Panc1 (cell line): ENCODE measurements at regions not wholly inside any gene's neighbourhood (a gene's known extent, or its start where the extent isn't known, plus 50 kb on each side); places are given as distances from the start of the nearest gene placed in this dataset.

Source experiments
- ATAC-seq: fragments of 200-7000 bp; cut with Tn5 transposase; 2 replicates; pipeline ENCODE4 v1.9.1; 2020; ENCODE audit warnings: mild to moderate bottlenecking, moderate library complexity
- BruUV-seq: library from RNA; stranded (reverse); fragments of 400-500 nt; replicated peaks from 2 replicates; lab custom pipeline; 2021; lab: Mats Ljungman, UMichigan
- CTCF ChIA-PET: fragments of 300-600 bp; sonication (Branson Sonifier 250); formaldehyde crosslinking; loops from one replicate; lab custom pipeline; 2022; ENCODE audit warnings: antibody characterized with exemption; lab: Charles Lee
- POLR2A ChIA-PET: fragments of 300-600 bp; sonication (Branson Sonifier 250); formaldehyde crosslinking; loops from one replicate; lab custom pipeline; 2022; ENCODE audit warnings: antibody characterized with exemption; lab: Charles Lee
- DNase-seq: peaks from one replicate; pipeline ENCODE4 v3.0.0-alpha.2; 2010; ENCODE audit warnings: low read depth, low spot score
- H3K27ac ChIP-seq: 2 replicates; pipeline ENCODE4 v1.5.1; 2011; ENCODE audit warnings: mild to moderate bottlenecking, low read length, inconsistent platforms
- H3K27me3 ChIP-seq: fragments of 200-500 bp; sonication (Bioruptor generic); 2 replicates; pipeline ENCODE4 v1.6.0; 2014; ENCODE audit warnings: low read length, inconsistent platforms; ENCODE audit not compliant: control insufficient read depth, insufficient read depth
- H3K36me3 ChIP-seq: fragments of 200-500 bp; sonication (Bioruptor generic); 2 replicates; pipeline ENCODE4 v1.5.1; 2014; ENCODE audit warnings: inconsistent platforms, mild to moderate bottlenecking, low read length, moderate library complexity; ENCODE audit not compliant: control insufficient read depth, insufficient read depth
- H3K4me1 ChIP-seq: 2 replicates; pipeline ENCODE4 v1.5.1; 2011; ENCODE audit warnings: inconsistent platforms, mild to moderate bottlenecking, low read length, moderate library complexity; ENCODE audit not compliant: control insufficient read depth, insufficient read depth
- H3K4me3 ChIP-seq, 2 experiments: 2 replicates each; pipeline ENCODE4 v1.5.1; 2011 to 2012; ENCODE audit warnings: low read depth in 2 of 2, low read length in 2 of 2, mild to moderate bottlenecking in 2 of 2, inconsistent platforms in 1 of 2, moderate library complexity in 1 of 2
- H3K9me3 ChIP-seq: fragments of 200-500 bp; sonication (Bioruptor generic); 2 replicates; pipeline ENCODE4 v1.5.1; 2014; ENCODE audit warnings: low read depth, mild to moderate bottlenecking, inconsistent platforms, low read length, moderate library complexity; ENCODE audit not compliant: control insufficient read depth, insufficient read depth
- POLR2AphosphoS5 ChIP-seq: IDR thresholded peaks from 2 replicates; pipeline ENCODE4 v1.6.1; 2012; ENCODE audit warnings: mild to moderate bottlenecking, low read depth, low read length, moderate library complexity
- SIN3A ChIP-seq: IDR thresholded peaks from 2 replicates; pipeline ENCODE4 v1.6.1; 2012; ENCODE audit warnings: low read depth, mild to moderate bottlenecking, low read length, moderate library complexity, borderline replicate concordance; ENCODE audit not compliant: insufficient read depth
- TCF7L2 ChIP-seq: IDR thresholded peaks from 2 replicates; pipeline ENCODE4 v1.6.1; 2011; ENCODE audit warnings: mild to moderate bottlenecking, low read depth, low read length, inconsistent platforms
- in situ Hi-C: cut with HindIII; loops from 2 replicates; pipeline ENCODE4 v1.10.0; 2016; ENCODE audit warnings: low sequenced_read_pairs, low pct_unique_long_range_greater_than_20kb
- intact Hi-C: fragments of 100-400 bp; cut with micrococcal nuclease; formaldehyde crosslinking; loops from one replicate; pipeline ENCODE4 v1.10.0; 2022; ENCODE audit not compliant: unreplicated experiment
- TF ChIP-seq, protein P1 (sequence below), 2 experiments: IDR thresholded peaks; 2 replicates each; pipeline ENCODE4 v1.6.1; 2011 to 2012; ENCODE audit warnings: low read depth in 2 of 2, control low read depth in 1 of 2, low read length in 1 of 2, mild to moderate bottlenecking in 1 of 2, moderate library complexity in 1 of 2; ENCODE audit not compliant: insufficient read depth in 1 of 2
- TF ChIP-seq, protein P2 (sequence below): fragments of 450-650 bp; IDR thresholded peaks from 2 replicates; pipeline ENCODE4 v1.5.1; 2017; ENCODE audit warnings: mild to moderate bottlenecking

DNA sequence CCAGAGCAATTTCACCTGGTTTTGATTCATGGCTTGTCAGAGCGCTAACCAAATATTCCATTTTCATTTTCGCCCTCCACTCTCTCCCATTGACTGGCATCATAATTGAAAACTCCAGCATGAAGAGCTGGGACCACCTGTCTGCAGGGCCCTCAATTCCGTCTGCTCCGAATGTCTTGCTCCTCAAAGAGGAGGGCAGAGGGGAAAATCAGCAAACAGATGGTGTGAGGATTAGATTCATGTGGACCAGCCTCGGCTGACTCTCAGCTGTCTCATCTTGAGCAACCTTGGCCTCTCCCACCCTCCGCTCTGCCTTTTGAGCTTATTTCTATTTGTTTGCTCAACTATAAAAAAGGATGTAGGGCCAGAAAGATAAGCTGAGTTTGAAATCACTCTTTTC is 512.2 kb upstream of the PPP2R3A start:
- H3K36me3 ChIP-seq = no peaks in the 10 kb centered on the region
- TF ChIP-seq TCF7L2 (no peak), SIN3A (no peak), POLR2AphosphoS5 (no peak)
- TF ChIP-seq, protein P1, sequence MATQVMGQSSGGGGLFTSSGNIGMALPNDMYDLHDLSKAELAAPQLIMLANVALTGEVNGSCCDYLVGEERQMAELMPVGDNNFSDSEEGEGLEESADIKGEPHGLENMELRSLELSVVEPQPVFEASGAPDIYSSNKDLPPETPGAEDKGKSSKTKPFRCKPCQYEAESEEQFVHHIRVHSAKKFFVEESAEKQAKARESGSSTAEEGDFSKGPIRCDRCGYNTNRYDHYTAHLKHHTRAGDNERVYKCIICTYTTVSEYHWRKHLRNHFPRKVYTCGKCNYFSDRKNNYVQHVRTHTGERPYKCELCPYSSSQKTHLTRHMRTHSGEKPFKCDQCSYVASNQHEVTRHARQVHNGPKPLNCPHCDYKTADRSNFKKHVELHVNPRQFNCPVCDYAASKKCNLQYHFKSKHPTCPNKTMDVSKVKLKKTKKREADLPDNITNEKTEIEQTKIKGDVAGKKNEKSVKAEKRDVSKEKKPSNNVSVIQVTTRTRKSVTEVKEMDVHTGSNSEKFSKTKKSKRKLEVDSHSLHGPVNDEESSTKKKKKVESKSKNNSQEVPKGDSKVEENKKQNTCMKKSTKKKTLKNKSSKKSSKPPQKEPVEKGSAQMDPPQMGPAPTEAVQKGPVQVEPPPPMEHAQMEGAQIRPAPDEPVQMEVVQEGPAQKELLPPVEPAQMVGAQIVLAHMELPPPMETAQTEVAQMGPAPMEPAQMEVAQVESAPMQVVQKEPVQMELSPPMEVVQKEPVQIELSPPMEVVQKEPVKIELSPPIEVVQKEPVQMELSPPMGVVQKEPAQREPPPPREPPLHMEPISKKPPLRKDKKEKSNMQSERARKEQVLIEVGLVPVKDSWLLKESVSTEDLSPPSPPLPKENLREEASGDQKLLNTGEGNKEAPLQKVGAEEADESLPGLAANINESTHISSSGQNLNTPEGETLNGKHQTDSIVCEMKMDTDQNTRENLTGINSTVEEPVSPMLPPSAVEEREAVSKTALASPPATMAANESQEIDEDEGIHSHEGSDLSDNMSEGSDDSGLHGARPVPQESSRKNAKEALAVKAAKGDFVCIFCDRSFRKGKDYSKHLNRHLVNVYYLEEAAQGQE (IDR thresholded peaks at IDR 0.05; ENCODE audit: insufficient read depth in 1 of 2, low read depth in 2 of 2, low read length in 1 of 2) = no peak
- TF ChIP-seq, protein P2, sequence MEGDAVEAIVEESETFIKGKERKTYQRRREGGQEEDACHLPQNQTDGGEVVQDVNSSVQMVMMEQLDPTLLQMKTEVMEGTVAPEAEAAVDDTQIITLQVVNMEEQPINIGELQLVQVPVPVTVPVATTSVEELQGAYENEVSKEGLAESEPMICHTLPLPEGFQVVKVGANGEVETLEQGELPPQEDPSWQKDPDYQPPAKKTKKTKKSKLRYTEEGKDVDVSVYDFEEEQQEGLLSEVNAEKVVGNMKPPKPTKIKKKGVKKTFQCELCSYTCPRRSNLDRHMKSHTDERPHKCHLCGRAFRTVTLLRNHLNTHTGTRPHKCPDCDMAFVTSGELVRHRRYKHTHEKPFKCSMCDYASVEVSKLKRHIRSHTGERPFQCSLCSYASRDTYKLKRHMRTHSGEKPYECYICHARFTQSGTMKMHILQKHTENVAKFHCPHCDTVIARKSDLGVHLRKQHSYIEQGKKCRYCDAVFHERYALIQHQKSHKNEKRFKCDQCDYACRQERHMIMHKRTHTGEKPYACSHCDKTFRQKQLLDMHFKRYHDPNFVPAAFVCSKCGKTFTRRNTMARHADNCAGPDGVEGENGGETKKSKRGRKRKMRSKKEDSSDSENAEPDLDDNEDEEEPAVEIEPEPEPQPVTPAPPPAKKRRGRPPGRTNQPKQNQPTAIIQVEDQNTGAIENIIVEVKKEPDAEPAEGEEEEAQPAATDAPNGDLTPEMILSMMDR = no peak
- no peaks in the 10 kb centered on the region for H3K9me3 ChIP-seq
- no peak for DNase-seq
- H3K4me3 ChIP-seq = no peak overlapping the region
- H3K27me3 ChIP-seq = peaks cover 8% of the 10 kb centered on the region
- intact Hi-C loops (no loop called here), in situ Hi-C loops (no loop called here)
- ChIA-PET POLR2A (no interaction called here), CTCF (no interaction called here)
- ATAC-seq = no peak
- H3K4me1 ChIP-seq = no peaks in the 10 kb centered on the region
- BruUV-seq = no TSS peak
- H3K27ac ChIP-seq = no peak overlapping the region

DNA sequence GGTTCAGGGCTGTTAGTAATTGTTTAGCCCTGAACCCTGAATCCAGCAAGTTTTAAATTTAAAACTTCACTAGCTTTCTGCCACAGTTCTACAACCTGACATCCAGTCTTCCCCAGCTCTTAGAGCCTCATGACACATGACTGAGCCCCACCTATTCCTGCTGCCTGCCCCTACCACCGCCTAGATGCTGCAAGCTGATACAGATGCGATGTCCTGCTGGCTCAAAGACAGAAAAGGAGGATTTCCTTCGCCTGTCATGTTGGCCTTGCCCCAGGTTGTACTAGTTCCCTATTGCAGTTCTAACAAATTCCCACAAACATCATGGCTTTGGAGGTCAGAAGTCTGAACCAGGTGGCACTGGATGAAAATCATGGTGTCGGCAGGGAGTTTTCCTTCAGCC is 510.6 kb upstream of the PPP2R3A start:
- TF ChIP-seq TCF7L2 = no peak
- no peak for DNase-seq
- in situ Hi-C loops (no loop called here), intact Hi-C loops (no loop called here)
- no TSS peak for BruUV-seq
- Histone ChIP-seq H3K27me3 (peaks cover 10% of the 10 kb centered on the region), H3K4me1 (no peaks in the 10 kb centered on the region), H3K4me3 (no peak overlapping the region), H3K9me3 (no peaks in the 10 kb centered on the region), H3K27ac (no peak overlapping the region), H3K36me3 (no peaks in the 10 kb centered on the region)
- no peak for ATAC-seq
- ChIA-PET CTCF (no interaction called here), POLR2A (no interaction called here)

DNA sequence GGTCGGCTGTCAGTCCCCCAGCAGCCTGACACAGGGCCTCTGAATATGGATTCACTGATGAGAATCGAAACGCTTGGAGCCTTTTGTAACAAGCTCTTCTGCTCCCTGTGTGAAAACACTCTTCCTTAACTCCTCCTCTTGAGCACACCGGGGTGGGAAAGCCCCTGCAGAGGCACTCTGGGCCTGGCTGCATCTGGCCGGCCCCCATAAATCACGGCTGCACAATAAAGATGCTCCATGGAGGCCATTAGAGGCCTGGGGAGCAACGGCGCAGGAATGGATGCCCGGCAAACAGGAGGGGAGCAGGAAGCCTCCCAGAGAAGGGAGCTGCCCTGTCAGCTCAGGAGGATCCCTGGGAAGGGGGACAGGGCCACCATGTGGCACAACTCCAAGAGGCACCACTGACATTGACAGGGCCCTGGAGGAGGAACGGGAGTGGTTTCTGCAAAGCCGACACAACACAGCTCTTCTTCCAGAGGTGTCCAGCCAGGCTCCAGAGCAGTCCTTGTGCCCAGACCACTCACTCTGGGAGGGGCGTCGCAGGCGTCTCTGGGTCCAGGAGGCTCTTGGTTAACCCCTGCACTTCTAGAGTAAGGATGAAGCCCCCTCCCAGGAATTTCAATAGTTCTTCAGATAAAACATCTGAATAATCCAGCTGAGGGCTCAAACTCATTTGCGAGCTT is 509.3 kb upstream of the PPP2R3A start:
- Histone ChIP-seq H3K36me3 (no peaks in the 10 kb centered on the region), H3K27me3 (peaks cover 10% of the 10 kb centered on the region), H3K4me1 (no peaks in the 10 kb centered on the region), H3K9me3 (no peaks in the 10 kb centered on the region), H3K27ac (no peak overlapping the region), H3K4me3 (no peak overlapping the region)
- DNase-seq (no peak), ATAC-seq (no peak)
- intact Hi-C loops = no loop called here
- ChIA-PET CTCF (no interaction called here), POLR2A (no interaction called here)
- TF ChIP-seq POLR2AphosphoS5 (no peak), TCF7L2 (no peak), SIN3A (no peak)
- TF ChIP-seq, protein P2 = no peak
- TF ChIP-seq, protein P1 (IDR thresholded peaks at IDR 0.05; ENCODE audit: insufficient read depth in 1 of 2, low read depth in 2 of 2, low read length in 1 of 2) = no peak
- no TSS peak for BruUV-seq
- in situ Hi-C loops = no loop called here
